ENCODE measurements at regions not wholly inside any gene's neighbourhood (a gene's known extent, or its start where the extent isn't known, plus 50 kb on each side); places are given as distances from the start of the nearest gene placed in this dataset.
"Not testable (repeated sequence)": the region's sequence is repeated elsewhere in the genome, so short reads cannot be mapped to it uniquely, and the experiment has no call there.

- peaks cover 3% of the 10 kb centered on the region for H3K9me3 Mint-ChIP-seq
- H3K4me3 Mint-ChIP-seq: no peak overlapping the region
- H3K4me1 Mint-ChIP-seq: peaks cover 44% of the 10 kb centered on the region
- peak overlapping the region; percentile 44 for H3K27ac Mint-ChIP-seq
- ChIA-PET POLR2A (no interaction called here), CTCF (interaction anchor here (0.9 to 1.3 kb wide), 3 partner anchors 16 to 139 kb away, joined by 3 to 4 read pairs (median 3); no protein-coding TSS in a partner anchor)
- H3K27me3 Mint-ChIP-seq: no peaks in the 10 kb centered on the region
- H3K36me3 Mint-ChIP-seq (ENCODE audit: low read depth): peaks cover 4% of the 10 kb centered on the region
- no peak for DNase-seq
Measured at GRCh38 chr13:42494157-42494556, 79.8 kb upstream of the TNFSF11 start.

- H3K4me1 Mint-ChIP-seq: peaks cover 44% of the 10 kb centered on the region
- no peak for DNase-seq
- no peaks in the 10 kb centered on the region for H3K27me3 Mint-ChIP-seq
- H3K9me3 Mint-ChIP-seq: peaks cover 9% of the 10 kb centered on the region
- peaks cover 8% of the 10 kb centered on the region for H3K36me3 Mint-ChIP-seq (ENCODE audit: low read depth)
- H3K27ac Mint-ChIP-seq: peak overlapping the region; percentile 78
- no peak overlapping the region for H3K4me3 Mint-ChIP-seq
- ChIA-PET POLR2A (no interaction called here), CTCF (interaction anchor here (0.6 kb wide), 1 partner anchor 209 kb away, joined by 3 read pairs; no protein-coding TSS in a partner anchor)
Measured at GRCh38 chr13:42495255-42495654, 78.7 kb upstream of the TNFSF11 start.

GRCh38 chr13:42495751-42496150 lies 78.2 kb upstream of the TNFSF11 start:
- no peak for DNase-seq
- peaks cover 8% of the 10 kb centered on the region for H3K36me3 Mint-ChIP-seq (ENCODE audit: low read depth)
- H3K27ac Mint-ChIP-seq: peak overlapping the region; percentile 78
- no peaks in the 10 kb centered on the region for H3K27me3 Mint-ChIP-seq
- POLR2A ChIA-PET: no interaction called here
- peaks cover 12% of the 10 kb centered on the region for H3K9me3 Mint-ChIP-seq
- CTCF ChIA-PET: interaction anchor here (0.6 kb wide), 1 partner anchor 209 kb away, joined by 3 read pairs; no protein-coding TSS in a partner anchor
- H3K4me3 Mint-ChIP-seq: no peak overlapping the region
- peaks cover 44% of the 10 kb centered on the region for H3K4me1 Mint-ChIP-seq

GRCh38 chr13:42496926-42497554 lies 76.9 kb upstream of the TNFSF11 start:
- POLR2A ChIA-PET; H3K4me3 Mint-ChIP-seq; DNase-seq; H3K27me3 Mint-ChIP-seq; H3K36me3 Mint-ChIP-seq (ENCODE audit: low read depth): not testable (repeated sequence)
- Mint-ChIP-seq H3K9me3 (peaks cover 15% of the 10 kb centered on the region), H3K4me1 (peaks cover 44% of the 10 kb centered on the region), H3K27ac (peak overlapping the region; percentile 25)
- CTCF ChIA-PET: interaction anchor here (0.7 to 1.2 kb wide), 3 partner anchors 163 to 179 kb away, joined by 3 read pairs; no protein-coding TSS in a partner anchor

- H3K27ac Mint-ChIP-seq: peak overlapping the region; percentile 26
- H3K36me3 Mint-ChIP-seq (ENCODE audit: low read depth): peaks cover 8% of the 10 kb centered on the region
- H3K4me1 Mint-ChIP-seq: peaks cover 44% of the 10 kb centered on the region
- POLR2A ChIA-PET: no interaction called here
- CTCF ChIA-PET: interaction anchor here (1.2 kb wide), 1 partner anchor 164 kb away, joined by 3 read pairs; no protein-coding TSS in a partner anchor
- DNase-seq: no peak
- no peak overlapping the region for H3K4me3 Mint-ChIP-seq
- peaks cover 16% of the 10 kb centered on the region for H3K9me3 Mint-ChIP-seq
- no peaks in the 10 kb centered on the region for H3K27me3 Mint-ChIP-seq
Measured at GRCh38 chr13:42497798-42498197, 76.2 kb upstream of the TNFSF11 start.

- H3K27me3 Mint-ChIP-seq: no peaks in the 10 kb centered on the region
- POLR2A ChIA-PET: no interaction called here
- CTCF ChIA-PET: no interaction called here
- no peak overlapping the region for H3K4me3 Mint-ChIP-seq
- no peak overlapping the region for H3K27ac Mint-ChIP-seq
- H3K9me3 Mint-ChIP-seq: peaks cover 16% of the 10 kb centered on the region
- DNase-seq: no peak
- H3K36me3 Mint-ChIP-seq (ENCODE audit: low read depth): peaks cover 8% of the 10 kb centered on the region
- peaks cover 43% of the 10 kb centered on the region for H3K4me1 Mint-ChIP-seq
Measured at GRCh38 chr13:42498521-42498920, 75.4 kb upstream of the TNFSF11 start.
